ENCODE measurements at regions not wholly inside any gene's neighbourhood (a gene's known extent, or its start where the extent isn't known, plus 50 kb on each side); places are given as distances from the start of the nearest gene placed in this dataset.

DNA sequence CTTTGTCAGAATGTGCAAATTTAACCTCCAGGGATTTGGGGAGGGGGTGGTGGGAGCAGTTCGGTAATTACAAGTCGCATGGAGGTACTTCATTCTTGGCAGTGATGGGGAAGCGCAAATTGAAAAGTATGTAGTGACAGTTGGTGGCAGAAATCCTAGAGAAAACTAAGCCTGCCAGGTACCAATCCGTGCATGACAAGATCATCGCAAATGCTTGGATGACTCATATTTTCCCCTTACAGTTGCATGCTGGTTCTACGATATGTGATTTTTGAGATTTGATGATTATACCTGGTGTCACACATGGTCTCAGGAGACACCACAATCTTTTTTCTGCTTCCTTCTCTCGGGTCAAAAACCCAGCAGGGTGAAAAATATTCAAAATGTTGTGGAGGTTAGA is 479.7 kb upstream of the ID2 start:
- no peak overlapping the region for H3T11ph ChIP-seq (ENCODE audit: low read length)
- peaks cover 3% of the 10 kb centered on the region; the same call in 1 of the 2 replicates for H3K27me3 Mint-ChIP-seq (ENCODE audit: low read depth)
- H3K27me3 ChIP-seq (ENCODE audit: insufficient read depth, low read length) = no peaks in the 10 kb centered on the region
- no peak for DNase-seq
- no peak overlapping the region for H3K56ac ChIP-seq (ENCODE audit: insufficient read length, low read depth, low read length)
- peaks cover 0 to 12% (median 5%) of the 10 kb centered on the region in 3 experiments; a peak in 6 of 7 replicates for H3K36me3 Mint-ChIP-seq (ENCODE audit: insufficient read depth in 1 of 3, low read depth in 3 of 3)
- no peak overlapping the region for H2BK120ac ChIP-seq (ENCODE audit: low read depth, low read length, poor library complexity, severe bottlenecking)
- no peak overlapping the region for H4K5ac ChIP-seq (ENCODE audit: insufficient read length, low read depth, low read length)
- H3K79me2 ChIP-seq (ENCODE audit: insufficient read depth, low read length) = no peaks in the 10 kb centered on the region
- H2BK12ac ChIP-seq (ENCODE audit: insufficient read length, low read depth, low read length) = no peak overlapping the region
- H2BK5ac ChIP-seq (ENCODE audit: insufficient read length, low read length) = no peak overlapping the region
- no peak overlapping the region for H3K4me3 Mint-ChIP-seq
- no peak overlapping the region for H3K23ac ChIP-seq (ENCODE audit: insufficient read length, low read depth, low read length)
- no CpG with 5 or more reads among the region's 7 CpGs for WGBS (ENCODE audit: extremely low coverage, insufficient read length, low lambda C conversion rate)
- H3K79me1 ChIP-seq (ENCODE audit: insufficient read depth, low read depth, low read length, poor library complexity, severe bottlenecking) = no peaks in the 10 kb centered on the region
- H3K4me1 Mint-ChIP-seq = peaks cover 3 to 9% of the 10 kb centered on the region in 2 experiments; a peak in 2 of 4 replicates
- H3K9ac ChIP-seq (ENCODE audit: extremely low read depth, insufficient read length, low read length) = no peak overlapping the region
- no peak overlapping the region for H3K4ac ChIP-seq (ENCODE audit: low read depth, low read length)
- no peak overlapping the region for H2BK20ac ChIP-seq (ENCODE audit: low read depth, low read length, poor library complexity, severe bottlenecking)
- H3K23me2 ChIP-seq (ENCODE audit: insufficient read length, low read depth, low read length, poor library complexity, severe bottlenecking) = no peaks in the 10 kb centered on the region
- H2AFZ ChIP-seq (ENCODE audit: low read length) = no peak overlapping the region
- no peak overlapping the region for H3K14ac ChIP-seq (ENCODE audit: insufficient read depth, low read length)
- no peak overlapping the region for H3K27ac Mint-ChIP-seq
- H4K20me1 ChIP-seq (ENCODE audit: control insufficient read depth, insufficient read depth, insufficient read length) = no peaks in the 10 kb centered on the region
- H3K18ac ChIP-seq (ENCODE audit: insufficient read length, low read depth, low read length) = no peak overlapping the region
- TF ChIP-seq, protein P1, sequence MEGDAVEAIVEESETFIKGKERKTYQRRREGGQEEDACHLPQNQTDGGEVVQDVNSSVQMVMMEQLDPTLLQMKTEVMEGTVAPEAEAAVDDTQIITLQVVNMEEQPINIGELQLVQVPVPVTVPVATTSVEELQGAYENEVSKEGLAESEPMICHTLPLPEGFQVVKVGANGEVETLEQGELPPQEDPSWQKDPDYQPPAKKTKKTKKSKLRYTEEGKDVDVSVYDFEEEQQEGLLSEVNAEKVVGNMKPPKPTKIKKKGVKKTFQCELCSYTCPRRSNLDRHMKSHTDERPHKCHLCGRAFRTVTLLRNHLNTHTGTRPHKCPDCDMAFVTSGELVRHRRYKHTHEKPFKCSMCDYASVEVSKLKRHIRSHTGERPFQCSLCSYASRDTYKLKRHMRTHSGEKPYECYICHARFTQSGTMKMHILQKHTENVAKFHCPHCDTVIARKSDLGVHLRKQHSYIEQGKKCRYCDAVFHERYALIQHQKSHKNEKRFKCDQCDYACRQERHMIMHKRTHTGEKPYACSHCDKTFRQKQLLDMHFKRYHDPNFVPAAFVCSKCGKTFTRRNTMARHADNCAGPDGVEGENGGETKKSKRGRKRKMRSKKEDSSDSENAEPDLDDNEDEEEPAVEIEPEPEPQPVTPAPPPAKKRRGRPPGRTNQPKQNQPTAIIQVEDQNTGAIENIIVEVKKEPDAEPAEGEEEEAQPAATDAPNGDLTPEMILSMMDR (conservative IDR thresholded peaks at IDR 0.05) = no peak
- H3K9me3 Mint-ChIP-seq = peaks cover 0 to 10% of the 10 kb centered on the region in 2 experiments; a peak in 4 of 5 replicates
- H3K4me1 ChIP-seq (ENCODE audit: insufficient read depth, low read length) = no peaks in the 10 kb centered on the region; the same call in 1 of the 2 replicates
- no peak overlapping the region for H4K8ac ChIP-seq (replicated peaks; ENCODE audit: insufficient read length, low read depth, low read length)
- no peak overlapping the region for H3K27ac ChIP-seq (ENCODE audit: insufficient read length, low read depth, low read length)
- H2AK5ac ChIP-seq (ENCODE audit: insufficient read length, low read length) = no peak overlapping the region
- no peak overlapping the region for H4K91ac ChIP-seq (ENCODE audit: insufficient read length, low read depth, low read length)
- H3K9me3 ChIP-seq (ENCODE audit: control insufficient read depth, low read depth, low read length) = no peaks in the 10 kb centered on the region
- no peak overlapping the region for H2BK15ac ChIP-seq (ENCODE audit: low read depth, low read length)
- H3K4me2 ChIP-seq (ENCODE audit: insufficient read depth, insufficient read length, low read length) = no peak overlapping the region

Measured in H9 (cell line).